Stomach (tissue), 8 donors: ENCODE measurements at regions not wholly inside any gene's neighbourhood (a gene's known extent, or its start where the extent isn't known, plus 50 kb on each side); places are given as distances from the start of the nearest gene placed in this dataset.
"Not testable (repeated sequence)": the region's sequence is repeated elsewhere in the genome, so short reads cannot be mapped to it uniquely, and the experiment has no call there.

Source experiments
- DNase-seq, 2 donors: peaks; one replicate each; pipeline versions ENCODE4 v3.0.0 to v3.0.0-alpha.2; 2013 to 2019
- H3K27ac ChIP-seq, 5 donors: fragments of 200-600 bp in 4 of 5; sonication (generic) in 4 of 5; one replicate each; pipeline ENCODE4 v1.5.1; 2013 to 2019; ENCODE audit warnings: mild to moderate bottlenecking in 1 of 5, moderate library complexity in 1 of 5
- H3K27me3 ChIP-seq, 3 donors: fragments of 200-600 bp; sonication (generic); one replicate each; pipeline ENCODE4 v1.5.1; 2017 to 2019; ENCODE audit warnings: mixed run types in 1 of 3
- H3K36me3 ChIP-seq, 4 donors: fragments of 200-600 bp; sonication (generic); 1 replicate in 3 of 4; 2 replicates in 1 of 4; pipeline ENCODE4 v1.5.1; 2016 to 2019
- H3K4me1 ChIP-seq, 4 donors: fragments of 200-600 bp; sonication (generic); one replicate each; pipeline ENCODE4 v1.5.1; 2016 to 2019
- H3K4me3 ChIP-seq, 4 donors: fragments of 200-600 bp; sonication (generic) in 3 of 4; one replicate each; pipeline ENCODE4 v1.5.1; 2016 to 2019; ENCODE audit warnings: mild to moderate bottlenecking in 1 of 4
- H3K9me3 ChIP-seq, 4 donors: fragments of 200-600 bp; sonication (generic); one replicate each; pipeline ENCODE4 v1.5.1; 2016 to 2019
- EP300 ChIP-seq: sonication (generic); formaldehyde crosslinking; IDR thresholded peaks from one replicate; pipeline ENCODE4 v1.6.1; 2017; ENCODE audit warnings: antibody characterized with exemption
- POLR2A ChIP-seq, 4 donors: fragments of 450-650 bp; IDR thresholded peaks; one replicate each; pipeline ENCODE4 v1.6.1; 2016; ENCODE audit warnings: antibody characterized with exemption in 4 of 4, control low read depth in 2 of 4, mild to moderate bottlenecking in 1 of 4, moderate library complexity in 1 of 4
- POLR2AphosphoS5 ChIP-seq, 3 donors: sonication (generic); formaldehyde crosslinking; IDR thresholded peaks; one replicate each; pipeline ENCODE4 v1.6.1; 2016; ENCODE audit warnings: antibody characterized with exemption in 3 of 3
- WGBS, 5 donors: extraction: QIAGEN DNeasy Blood & Tissue Kit in 3 of 5; methylation state at CpG; one replicate each; pipeline versions ENCODE4 v1.1.5 to v1.1.7; 2013 to 2018; 5-methylcytosine and 5-hydroxymethylcytosine counted together
- intact Hi-C: fragments of 100-400 bp; cut with DNase I; formaldehyde crosslinking; loops from one replicate; pipeline ENCODE4 v1.15.1; 2023; ENCODE audit warnings: low total_unique reads
- TF ChIP-seq, protein P1 (sequence below), 7 experiments: fragments of 450-650 bp in 4 of 7; fragments of 200-600 bp in 3 of 7; sonication (generic) in 3 of 7; IDR thresholded peaks; one replicate each; pipeline ENCODE4 v1.5.1; 2016 to 2019; ENCODE audit warnings: antibody characterized with exemption in 7 of 7, control low read depth in 2 of 7, mild to moderate bottlenecking in 1 of 7
- donor health status: healthy with polysubstance abuse.
- donor health status: Bipolar disorder and iron deficiency.
- donor health status: healthy.

DNA sequence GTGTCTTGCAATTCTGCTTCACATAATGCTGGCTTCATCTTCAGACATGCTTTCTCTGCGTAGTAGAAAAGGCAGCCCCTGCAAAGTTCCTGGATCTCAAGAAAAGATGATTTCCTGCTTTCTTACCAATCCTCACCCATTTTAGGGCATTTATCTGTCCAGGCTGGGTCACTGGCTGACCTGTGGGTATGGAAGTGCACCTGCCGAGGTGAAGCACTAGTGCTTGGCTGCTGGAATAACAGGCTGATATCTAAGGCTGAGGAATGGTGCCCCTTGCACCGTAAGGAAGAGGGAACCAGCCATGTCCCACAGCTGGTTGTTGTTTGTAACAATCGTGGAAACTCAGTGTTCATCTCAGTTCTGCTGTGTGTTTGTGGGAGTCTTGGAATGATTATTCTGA is 138.0 kb upstream of the KLF6 start:
- no peak for TF ChIP-seq POLR2A (IDR thresholded peaks at IDR 0.05)
- TF ChIP-seq EP300: no peak
- TF ChIP-seq POLR2AphosphoS5 (IDR thresholded peaks at IDR 0.05): no peak
- TF ChIP-seq, protein P1, sequence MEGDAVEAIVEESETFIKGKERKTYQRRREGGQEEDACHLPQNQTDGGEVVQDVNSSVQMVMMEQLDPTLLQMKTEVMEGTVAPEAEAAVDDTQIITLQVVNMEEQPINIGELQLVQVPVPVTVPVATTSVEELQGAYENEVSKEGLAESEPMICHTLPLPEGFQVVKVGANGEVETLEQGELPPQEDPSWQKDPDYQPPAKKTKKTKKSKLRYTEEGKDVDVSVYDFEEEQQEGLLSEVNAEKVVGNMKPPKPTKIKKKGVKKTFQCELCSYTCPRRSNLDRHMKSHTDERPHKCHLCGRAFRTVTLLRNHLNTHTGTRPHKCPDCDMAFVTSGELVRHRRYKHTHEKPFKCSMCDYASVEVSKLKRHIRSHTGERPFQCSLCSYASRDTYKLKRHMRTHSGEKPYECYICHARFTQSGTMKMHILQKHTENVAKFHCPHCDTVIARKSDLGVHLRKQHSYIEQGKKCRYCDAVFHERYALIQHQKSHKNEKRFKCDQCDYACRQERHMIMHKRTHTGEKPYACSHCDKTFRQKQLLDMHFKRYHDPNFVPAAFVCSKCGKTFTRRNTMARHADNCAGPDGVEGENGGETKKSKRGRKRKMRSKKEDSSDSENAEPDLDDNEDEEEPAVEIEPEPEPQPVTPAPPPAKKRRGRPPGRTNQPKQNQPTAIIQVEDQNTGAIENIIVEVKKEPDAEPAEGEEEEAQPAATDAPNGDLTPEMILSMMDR (IDR thresholded peaks at IDR 0.05): no peak
- peaks cover 0 to 4% (median 0%) of the 10 kb centered on the region in 4 donors for H3K9me3 ChIP-seq
- WGBS, 5 donors: 61 to 73% (median 71%) methylated on average over 4 of the region's 4 CpGs
- no peaks in the 10 kb centered on the region for H3K27me3 ChIP-seq
- DNase-seq: no peak
- H3K4me1 ChIP-seq: peaks cover 0 to 6% (median 0%) of the 10 kb centered on the region in 4 donors
- H3K36me3 ChIP-seq: no peaks in the 10 kb centered on the region
- no peak overlapping the region for H3K4me3 ChIP-seq
- intact Hi-C loops: no loop called here
- no peak overlapping the region for H3K27ac ChIP-seq

DNA sequence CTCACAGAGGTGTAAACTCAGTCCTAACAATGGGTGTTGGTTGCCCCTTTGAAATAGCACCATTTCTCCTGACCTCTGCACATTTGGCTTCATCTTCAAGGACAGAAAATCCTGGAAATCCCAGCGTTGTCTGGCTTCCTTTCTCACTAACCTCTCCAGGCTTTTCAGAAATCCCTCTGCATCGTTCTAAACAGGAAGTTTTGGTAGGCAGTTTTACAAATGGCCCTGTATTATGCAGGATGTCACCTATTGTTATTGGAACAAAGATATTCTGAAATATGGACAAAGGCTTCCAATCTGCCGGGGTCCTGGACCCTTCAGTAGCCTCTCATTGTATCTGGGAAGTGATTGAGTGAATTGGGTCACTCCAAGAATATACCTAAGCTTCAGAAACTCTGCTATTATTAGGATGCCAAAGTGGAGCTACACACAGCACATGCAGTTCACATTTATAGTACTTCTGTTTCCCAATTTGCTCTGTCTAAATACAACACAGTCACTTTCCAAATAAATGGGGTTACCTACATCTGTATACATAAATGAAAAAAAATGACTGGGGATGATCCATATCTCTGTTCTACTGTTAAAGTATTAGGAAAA is 134.8 kb upstream of the KLF6 start:
- TF ChIP-seq, protein P1 (IDR thresholded peaks at IDR 0.05): no peak
- no peak for TF ChIP-seq EP300
- no peak for TF ChIP-seq POLR2A (IDR thresholded peaks at IDR 0.05)
- no peak for TF ChIP-seq POLR2AphosphoS5 (IDR thresholded peaks at IDR 0.05)
- Histone ChIP-seq H3K4me3 (no peak overlapping the region), H3K36me3 (no peaks in the 10 kb centered on the region), H3K27ac (no peak overlapping the region), H3K4me1 (peaks cover 0 to 6% (median 0%) of the 10 kb centered on the region in 4 donors), H3K27me3 (no peaks in the 10 kb centered on the region), H3K9me3 (peaks cover 0 to 4% (median 0%) of the 10 kb centered on the region in 4 donors)
- 44 to 60% (median 57%) methylated on average over 3 of the region's 3 CpGs for WGBS, 5 donors
- intact Hi-C loops: no loop called here
- DNase-seq: no peak

DNA sequence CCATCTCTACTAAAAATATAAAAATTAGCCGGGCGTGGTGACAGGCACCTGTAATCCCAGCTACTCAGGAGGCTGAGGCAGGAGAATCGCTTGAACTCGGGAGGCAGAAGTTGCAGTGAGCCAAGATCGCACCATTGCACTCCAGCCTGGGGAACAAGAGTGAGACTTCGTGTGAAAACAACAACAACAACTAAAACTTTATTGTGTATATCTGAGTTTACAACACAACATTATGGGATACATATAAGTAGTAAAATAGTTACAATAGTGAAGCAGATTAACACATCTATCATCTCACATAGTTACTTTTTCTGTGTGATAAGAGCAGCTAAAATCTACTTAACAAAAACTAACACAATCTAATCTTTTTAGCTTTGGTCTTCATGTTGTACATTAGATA is 132.4 kb upstream of the KLF6 start:
- H3K9me3 ChIP-seq, H3K27ac ChIP-seq, H3K36me3 ChIP-seq, H3K27me3 ChIP-seq, DNase-seq, intact Hi-C loops, H3K4me3 ChIP-seq: not testable (repeated sequence)
- H3K4me1 ChIP-seq: peaks cover 0 to 16% (median 0%) of the 10 kb centered on the region in 4 donors
- 78 to 94% (median 83%) methylated on average over 6 of the region's 6 CpGs for WGBS, 5 donors

DNA sequence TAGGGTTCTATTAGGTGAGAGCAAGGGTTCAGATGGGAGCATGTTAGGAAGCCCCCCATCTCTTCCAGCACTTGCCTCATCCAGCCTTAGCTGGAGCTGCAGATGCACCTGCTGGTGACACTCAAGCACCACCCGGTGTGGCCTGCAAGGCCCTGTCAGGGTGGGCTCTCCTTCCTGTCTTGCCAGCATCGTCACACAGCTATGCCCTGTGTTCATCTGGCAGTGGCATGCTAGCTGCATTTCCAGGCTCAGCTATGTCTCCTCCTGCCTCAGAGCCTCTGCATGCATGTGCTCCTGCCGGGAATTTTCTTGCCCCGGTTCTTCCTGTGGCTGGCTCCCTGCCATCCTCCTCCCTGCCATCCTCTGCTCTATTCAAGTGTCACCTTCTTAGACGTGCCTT is 129.7 kb upstream of the KLF6 start:
- intact Hi-C loops: no loop called here
- TF ChIP-seq, protein P1 (IDR thresholded peaks at IDR 0.05): no peak
- TF ChIP-seq POLR2A (IDR thresholded peaks at IDR 0.05): no peak
- no peak for TF ChIP-seq POLR2AphosphoS5 (IDR thresholded peaks at IDR 0.05)
- no peak for TF ChIP-seq EP300
- no peak for DNase-seq
- Histone ChIP-seq H3K27ac (no peak overlapping the region), H3K36me3 (no peaks in the 10 kb centered on the region), H3K4me1 (peaks cover 0 to 10% (median 0%) of the 10 kb centered on the region in 4 donors), H3K27me3 (no peaks in the 10 kb centered on the region), H3K4me3 (no peak overlapping the region), H3K9me3 (peaks cover 0 to 4% (median 0%) of the 10 kb centered on the region in 4 donors)
- WGBS, 5 donors: 71 to 87% (median 72%) methylated on average over 5 of the region's 5 CpGs

DNA sequence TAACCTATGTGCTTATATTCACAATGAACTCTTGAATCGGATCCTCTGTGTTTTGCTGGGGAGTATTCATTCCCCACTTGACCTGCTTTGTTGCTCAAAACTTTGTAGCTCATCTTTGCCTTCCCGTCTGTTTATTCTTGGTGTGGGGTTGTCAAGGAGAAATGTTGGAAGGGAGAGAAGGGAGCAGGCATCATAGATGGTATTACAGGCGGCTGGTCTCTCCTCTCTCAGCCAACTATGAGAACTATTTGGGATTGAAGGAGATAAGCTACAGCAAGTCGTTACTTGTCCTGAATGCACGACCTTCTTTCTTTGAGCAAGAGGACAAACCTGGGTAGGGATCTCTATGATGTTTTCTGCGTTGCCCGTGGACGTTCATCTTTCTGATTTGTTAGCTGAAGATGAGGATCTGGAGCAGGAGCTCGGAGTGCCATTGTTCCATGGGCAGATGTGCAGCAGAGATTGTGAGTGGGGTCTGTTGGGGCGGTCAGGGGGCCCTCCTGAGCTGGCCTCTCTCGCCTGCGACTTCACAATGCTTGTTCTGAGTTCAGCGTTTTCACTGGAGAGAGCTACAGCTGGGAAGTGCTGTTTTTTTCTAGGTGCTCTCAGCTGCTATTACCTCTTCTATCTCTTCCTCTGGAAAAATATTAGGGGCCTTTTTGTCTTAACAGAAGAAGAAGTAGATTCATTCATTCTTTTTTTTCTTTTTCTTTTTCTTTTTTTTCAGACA is 126.9 kb upstream of the KLF6 start:
- H3K9me3 ChIP-seq: no peaks in the 10 kb centered on the region
- H3K27ac ChIP-seq: no peak overlapping the region
- H3K36me3 ChIP-seq: no peaks in the 10 kb centered on the region
- no peak overlapping the region for H3K4me3 ChIP-seq
- 64 to 73% (median 70%) methylated on average over 13 of the region's 13 CpGs for WGBS, 5 donors
- H3K4me1 ChIP-seq: peaks cover 0 to 10% (median 2%) of the 10 kb centered on the region in 4 donors
- DNase-seq: peak in 1 of 2 donors; percentile 57
- intact Hi-C loops: no loop called here
- no peaks in the 10 kb centered on the region for H3K27me3 ChIP-seq
- no peak for TF ChIP-seq EP300
- TF ChIP-seq POLR2AphosphoS5 (IDR thresholded peaks at IDR 0.05): no peak
- TF ChIP-seq, protein P1 (IDR thresholded peaks at IDR 0.05): no peak
- no peak for TF ChIP-seq POLR2A (IDR thresholded peaks at IDR 0.05)
